ENCODE measurements at regions not wholly inside any gene's neighbourhood (a gene's known extent, or its start where the extent isn't known, plus 50 kb on each side); places are given as distances from the start of the nearest gene placed in this dataset.
A peak's percentile ranks its signal among the peaks of the same experiment; 100 is the strongest.

DNA sequence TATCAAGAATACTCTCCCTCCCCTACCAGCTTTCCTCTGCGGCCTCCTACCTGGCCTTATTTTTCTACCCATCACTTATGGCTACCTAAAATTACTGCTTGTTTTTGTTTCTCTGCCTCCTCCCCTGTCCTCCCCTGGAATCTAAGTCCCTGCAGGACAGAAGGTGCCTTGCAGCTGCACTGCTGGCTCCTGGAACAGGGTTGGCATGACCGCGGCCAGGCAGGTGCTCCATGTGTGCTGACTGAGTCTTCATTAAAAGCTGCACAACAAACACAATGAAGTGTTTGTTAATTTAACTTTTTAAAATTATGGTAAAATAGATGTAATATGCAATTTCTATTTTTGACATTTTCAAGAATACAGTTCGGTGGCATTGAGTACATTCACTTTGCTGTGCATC lies 171.9 kb upstream of the FHL2 start:
- no peak for DNase-seq (ENCODE audit: low spot score)

DNA sequence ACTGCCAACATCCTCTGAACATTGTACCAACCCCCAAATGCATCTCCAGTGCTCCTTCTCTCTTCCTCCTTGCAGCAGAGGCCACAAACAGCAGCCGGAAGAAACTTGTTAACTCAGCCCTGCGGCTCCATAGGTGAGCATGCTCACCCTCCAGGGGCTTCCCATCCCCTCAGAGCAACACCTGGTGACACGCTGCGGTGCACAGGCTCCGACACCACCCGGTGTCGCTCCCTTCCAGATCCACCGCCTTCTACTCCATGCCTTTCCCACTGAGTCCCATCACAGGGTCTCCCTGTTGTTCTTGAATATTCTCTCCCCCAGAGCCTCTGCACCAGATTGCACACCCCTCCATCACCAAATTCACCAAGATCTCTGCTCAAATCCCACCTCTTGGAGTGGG lies 171.5 kb upstream of the FHL2 start:
- DNase-seq (ENCODE audit: low spot score) = no peak

DNA sequence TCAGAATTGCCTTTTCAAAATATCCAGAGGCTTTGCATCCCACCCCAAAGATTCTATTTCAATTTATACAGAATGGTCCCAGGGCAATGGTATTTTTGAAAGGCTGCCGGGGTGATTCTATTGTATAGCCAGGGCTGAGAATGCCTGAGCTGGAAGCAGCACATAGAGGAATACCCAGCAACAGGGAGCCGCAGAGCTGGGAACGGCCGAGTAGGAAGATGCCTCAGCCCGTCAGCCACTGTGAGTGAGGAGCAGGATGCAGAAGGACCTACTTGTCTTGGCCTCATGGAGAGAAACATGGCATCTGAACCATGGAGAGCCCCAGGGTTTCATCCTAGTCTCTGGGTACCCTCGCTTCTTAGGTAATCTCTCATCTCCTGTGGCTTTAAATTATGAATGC lies 170.8 kb upstream of the FHL2 start:
- no peak for DNase-seq (ENCODE audit: low spot score)

DNA sequence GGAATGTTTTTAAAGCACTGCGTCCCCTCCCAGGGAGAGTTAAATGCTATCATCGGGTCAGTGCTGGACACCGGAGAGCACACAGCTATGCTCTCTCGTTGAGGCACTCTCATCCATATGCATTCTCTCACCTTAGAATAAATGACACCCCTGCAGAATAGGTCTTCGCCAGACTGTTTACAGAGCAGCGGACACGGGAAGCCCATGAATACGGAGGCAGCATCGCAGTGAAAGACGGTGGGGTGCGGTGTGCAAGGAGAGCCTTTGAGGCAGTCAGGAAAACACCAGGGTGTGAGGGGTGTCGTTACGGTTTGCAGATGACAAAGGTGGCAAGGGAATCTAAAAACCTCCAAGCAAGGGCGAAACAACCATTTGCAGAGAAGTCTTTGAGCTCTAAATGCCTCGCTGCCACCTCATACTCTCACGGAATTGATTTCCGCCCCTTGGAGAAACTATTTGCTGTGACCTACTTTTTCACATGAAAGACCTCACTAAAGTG lies 169.2 kb upstream of the FHL2 start:
- no peak for DNase-seq (ENCODE audit: low spot score)

DNA sequence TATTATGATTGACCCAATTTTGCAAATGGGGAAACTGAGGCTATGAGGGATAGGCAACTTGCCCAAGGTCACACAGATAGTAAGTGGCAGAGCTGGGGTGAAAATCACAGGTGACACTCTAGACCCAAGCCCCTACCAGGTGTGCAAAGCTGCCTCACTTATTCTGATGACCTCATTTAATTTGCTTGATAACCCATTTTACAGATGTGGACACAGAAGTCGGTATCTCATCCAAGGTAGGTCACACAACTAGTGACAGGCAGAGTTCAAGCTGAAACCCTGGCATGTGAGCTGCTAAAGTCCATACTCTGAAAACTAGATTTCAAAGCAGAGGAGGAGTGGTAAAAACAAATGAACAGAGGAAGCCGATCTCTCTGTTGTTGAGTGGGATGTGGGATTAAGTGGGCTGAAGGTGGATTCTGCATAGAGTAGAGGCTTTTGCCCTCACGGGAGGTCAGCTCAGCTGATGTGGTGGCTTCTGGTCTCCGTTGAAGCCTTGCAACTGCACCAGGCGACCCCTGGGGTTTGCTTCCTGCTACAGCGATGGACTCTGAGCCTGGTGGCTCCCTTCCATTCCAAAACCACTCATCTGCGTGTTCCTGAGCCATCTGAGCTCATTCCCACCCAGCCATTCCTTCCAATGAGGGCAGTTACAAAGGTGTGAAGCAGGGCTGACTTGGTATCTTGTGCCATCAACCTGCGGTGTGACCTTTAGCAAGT lies 164.3 kb upstream of the FHL2 start:
- DNase-seq (ENCODE audit: low spot score) = no peak

DNA sequence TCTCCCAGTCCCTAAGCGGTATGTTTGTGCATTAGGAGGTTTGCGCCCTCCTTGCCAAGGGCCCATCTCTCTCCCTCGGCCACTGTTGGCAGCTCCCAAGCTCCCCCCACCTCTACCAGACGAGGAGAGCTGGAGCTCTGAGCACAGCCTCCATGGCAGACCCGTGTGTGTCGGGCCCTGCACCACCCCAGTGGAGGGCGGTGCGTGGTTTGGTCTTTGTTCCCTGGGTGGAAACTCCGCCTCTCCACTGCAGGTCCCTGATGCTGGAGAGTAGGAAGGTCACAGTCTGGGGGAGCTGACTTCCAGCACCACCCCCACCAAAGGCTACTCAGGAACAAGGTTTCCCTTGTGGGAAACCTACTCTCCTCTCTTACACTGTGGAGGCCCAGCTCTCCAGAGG lies 162.6 kb upstream of the FHL2 start:
- no peak for DNase-seq (ENCODE audit: low spot score)

DNA sequence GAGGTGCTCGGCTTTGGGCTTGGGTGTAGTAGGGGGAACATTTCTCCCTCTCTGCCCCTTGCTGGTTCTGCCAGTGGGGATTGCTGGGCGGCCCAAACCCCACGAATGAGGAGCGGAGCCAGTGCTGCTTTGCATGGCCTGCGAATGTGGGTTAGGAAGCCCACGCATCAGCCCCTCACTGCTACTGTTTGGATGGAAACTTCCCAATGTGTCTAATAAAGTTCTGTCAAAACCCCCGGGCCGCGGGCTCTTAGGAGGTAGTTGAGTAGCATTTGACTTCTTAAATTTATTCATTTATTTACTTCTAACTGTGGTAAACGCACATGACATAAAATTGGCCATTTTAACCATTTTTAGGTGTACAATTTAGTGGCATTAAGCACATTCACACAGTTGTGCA lies 161.3 kb upstream of the FHL2 start:
- no peak for DNase-seq (ENCODE audit: low spot score)

DNA sequence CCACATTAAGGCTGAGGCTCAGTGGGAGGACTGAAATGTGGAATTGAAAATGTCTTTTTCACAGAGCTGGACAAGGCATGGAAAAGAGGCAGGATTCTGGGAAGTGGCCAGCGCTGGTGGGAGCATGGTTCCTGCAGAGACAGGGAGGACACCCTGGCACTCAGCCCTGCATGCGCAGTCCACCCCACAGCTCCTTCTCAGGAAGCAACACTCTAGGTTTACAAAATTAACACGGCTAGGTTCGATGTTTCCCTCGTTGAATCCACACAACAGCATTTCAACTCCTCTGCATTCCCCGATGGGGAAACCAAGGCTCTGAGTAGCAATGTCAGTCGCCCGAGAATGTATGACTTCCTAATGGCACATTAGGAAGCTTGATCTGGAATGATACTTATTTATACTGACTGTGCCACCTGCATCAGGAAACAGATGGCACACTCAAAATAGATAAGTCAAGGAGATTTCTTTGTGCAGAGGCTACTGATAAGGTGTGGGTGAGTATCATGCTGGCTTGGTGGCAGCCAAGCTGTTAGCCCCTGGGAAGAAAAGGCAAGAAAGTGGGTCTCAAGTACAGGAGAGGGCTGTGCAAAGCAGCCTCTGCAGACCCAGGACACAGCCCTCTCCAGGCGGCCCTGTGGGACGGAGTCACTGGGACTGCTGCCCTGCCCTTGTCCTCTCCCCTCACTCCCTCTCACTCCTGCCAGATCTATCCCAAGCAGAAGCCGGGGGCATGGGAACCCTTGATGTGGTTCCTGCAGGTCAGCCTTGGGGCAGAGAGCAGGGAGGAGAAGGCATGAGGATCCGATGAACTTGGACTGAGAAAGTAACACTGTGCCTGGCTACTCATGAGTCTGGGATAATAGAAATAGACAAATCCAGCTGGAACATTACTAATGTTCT lies 158.4 kb upstream of the FHL2 start:
- no peak for DNase-seq (ENCODE audit: low spot score)

DNA sequence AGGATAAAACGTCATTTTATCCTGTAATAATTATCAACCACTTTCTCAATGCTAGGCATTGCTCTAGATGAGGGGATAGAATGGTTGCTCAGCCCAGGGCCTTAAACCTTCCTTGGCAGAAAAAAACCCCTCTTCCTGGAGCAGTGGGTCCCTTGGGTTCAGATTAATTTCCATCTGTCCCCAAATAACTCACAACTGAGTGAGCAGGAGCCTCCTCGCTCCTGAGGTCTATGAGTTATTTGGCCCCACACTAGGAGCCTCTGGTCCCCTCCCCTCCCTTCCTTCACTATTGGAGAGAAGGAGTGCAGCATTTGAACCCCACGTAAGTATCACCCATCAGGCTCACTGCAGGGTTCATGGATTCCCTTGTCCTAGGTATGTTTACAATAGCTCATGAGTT lies 157.5 kb upstream of the FHL2 start:
- DNase-seq (ENCODE audit: low spot score) = no peak

DNA sequence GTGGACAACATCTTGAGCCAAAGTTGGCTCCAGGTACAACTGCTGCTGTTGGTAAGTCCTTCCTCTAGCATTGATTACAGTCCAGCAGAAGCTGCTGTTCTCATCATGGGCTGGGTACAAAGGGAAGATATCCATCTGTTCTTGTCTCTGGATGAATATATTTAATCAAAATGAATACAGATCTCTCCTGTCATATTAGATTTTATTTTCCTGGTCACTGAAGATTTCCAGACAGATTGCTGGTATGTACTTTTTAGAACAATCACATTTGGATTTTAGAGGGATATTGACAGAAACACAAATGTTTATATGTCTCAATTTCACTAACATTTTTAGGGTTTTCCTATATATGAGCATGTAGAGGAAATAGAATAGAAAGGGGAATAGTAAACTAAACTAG lies 155.4 kb upstream of the FHL2 start:
- DNase-seq (ENCODE audit: low spot score) = no peak

DNA sequence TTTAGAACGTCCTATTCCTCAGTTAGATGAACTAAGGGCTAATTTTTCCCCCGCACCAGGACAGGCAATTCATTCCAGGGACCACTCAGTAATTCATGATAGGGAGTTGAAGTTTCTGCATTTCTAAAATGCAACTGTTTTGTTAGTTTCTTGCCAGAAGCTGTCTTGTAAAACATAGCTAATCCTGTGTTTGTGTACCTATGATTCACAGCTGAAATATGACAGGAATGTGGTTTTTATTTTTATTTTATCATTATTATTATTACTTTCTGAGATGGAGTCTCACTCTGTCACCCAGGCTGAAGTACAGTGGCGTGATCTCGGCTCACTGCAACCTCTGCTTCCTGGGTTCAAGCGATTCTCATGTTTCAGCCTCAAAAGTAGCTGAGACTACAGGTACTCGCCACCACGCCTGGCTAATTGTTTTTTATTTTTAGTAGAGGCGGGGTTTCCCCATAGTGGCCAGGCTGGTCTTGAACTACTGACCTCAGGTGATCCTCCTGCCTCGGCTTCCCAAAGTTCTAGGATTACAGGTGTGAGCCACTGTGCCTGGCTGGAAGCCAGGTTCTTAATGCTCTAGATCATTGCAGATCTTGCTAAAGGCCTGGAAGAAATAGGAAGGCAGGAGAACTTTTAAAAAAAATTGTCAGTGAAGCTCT lies 154.8 kb upstream of the FHL2 start:
- DNase-seq (ENCODE audit: low spot score) = no peak

DNA sequence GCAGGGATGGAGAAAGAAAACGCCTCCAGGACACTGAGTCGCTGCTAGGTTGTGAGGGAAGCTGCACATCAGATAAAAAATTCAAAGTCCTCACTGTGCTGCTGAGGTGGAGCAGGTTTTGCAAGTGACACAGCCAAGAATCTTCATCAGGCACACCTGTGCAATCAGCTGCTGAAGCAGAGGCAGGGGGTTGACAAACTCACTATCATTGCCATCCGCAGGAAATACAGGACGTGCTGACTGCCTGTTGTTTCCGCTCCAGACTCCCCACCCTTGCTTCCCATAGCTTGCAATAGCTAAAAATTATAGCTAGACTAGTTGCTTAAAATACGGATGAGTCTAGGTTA lies 147.8 kb upstream of the FHL2 start:
- no peak for DNase-seq (ENCODE audit: low spot score)

DNA sequence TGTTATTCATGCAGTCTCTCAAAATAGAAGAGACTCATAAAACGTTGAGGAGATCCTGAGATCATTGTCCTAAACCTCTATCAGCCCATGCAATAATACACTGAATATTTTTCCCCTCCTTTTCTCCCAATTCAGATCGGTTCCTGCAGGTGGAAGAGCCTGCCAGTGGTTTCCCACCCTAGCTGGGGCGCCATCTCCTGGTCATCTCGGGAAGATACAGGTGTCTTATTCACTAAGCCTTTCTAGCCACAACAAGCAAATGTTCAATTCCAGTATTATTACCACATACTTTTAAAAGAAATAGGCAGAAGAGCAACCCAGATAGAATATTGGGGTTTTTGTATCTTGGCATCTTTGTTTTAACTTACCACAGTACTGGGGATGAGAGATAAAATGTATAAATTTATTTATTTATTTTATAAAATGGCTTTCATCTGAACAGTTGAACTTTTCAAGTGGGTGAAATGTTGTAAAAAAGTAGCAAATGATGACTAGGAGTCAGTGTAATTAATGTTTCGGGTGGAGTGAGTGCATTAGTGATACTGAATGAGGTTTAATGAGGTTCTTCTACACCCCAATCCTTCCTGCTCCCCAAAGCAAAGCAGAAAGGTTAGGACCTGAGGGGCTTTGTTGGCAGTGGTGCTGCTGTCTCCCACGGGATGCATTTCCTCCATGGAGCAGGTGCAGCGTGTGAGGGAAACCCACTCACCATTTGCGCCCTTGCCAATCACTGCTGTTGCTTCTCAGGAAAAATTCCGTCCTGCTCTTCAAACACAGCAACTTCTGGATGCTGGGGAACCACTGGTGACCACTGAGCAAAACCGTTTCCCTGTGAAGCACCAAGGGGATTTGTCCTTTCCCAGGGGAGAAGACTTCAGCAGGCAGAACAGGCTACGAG lies 147.1 kb upstream of the FHL2 start:
- peak; percentile 31 for DNase-seq (ENCODE audit: low spot score)

DNA sequence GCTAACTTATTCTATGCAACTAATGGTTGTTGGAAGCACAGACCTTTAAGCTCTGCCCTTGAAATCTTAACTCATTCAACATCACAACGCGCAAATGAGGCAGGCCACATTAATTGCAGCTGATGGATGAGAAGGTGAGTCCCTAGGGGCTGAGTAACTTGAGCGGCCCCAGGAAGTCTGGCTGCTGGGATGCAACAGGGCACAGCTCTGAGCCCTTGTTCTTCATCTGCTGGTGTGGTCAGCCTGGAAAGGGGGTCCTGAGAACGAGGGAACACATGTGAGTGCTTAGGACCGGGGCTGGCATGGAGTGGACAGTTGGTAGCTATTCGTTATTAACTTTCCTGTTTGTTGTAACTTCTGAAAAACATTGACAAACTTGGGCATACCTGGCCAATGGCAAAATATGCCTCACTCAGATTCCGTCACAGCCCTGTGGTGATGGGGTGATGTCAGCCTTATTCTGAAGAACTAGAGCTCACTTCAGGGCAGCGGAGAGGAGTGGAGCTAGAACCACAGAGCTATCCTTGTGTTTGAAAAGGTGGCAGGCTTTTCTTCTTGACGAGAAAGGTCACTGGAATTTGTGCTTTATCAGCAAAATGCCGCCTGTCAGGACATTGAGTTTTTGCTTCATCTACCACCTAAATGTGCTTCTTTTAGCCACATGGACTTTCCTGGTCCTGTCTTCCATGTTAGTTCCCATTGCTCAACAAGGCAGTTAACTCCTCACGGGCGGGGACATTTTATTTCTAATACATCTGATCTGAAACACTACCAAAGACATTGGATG lies 145.9 kb upstream of the FHL2 start:
- no peak for DNase-seq (ENCODE audit: low spot score)

DNA sequence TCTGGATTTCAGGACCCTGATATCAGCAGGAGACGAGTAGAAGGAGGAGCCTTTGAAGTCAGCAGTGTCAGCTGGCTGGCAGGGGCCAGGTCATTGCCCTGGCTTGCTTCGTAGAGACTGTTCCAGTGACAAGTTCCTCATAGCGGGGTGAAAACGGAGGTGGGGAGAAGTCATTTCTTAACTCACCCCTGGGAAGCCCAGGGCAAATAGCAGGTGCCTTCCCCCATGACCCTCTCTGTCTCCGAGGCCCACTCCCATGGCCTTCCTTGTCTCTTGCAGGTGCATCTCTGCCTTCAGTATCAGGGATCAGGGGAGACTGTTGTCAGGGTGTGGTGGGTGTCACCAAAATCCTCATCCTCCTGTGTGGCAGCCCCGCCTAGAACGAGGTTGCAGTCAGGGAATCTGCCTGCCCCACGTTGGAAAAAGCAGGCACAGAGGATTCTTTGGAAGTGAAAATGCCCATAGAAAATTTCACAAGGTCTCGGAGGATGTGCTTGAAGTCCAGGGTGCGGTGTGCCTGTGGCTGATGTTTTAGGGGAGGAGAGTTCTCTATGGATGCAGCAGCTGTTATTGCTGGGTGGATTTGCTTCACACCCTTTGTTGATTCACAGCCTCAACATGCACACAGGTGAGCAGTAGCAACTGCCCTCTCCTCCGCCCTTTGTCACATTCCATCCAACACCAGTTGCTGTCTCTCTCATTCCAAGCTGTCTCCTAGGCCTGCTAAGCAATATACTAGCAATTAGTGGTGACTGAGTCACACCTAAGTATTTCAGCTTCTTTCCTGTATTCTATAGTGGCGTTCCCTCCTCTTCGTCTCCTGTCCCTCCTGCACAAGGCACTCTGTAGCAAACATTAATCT lies 142.6 kb upstream of the FHL2 start:
- no peak for DNase-seq (ENCODE audit: low spot score)

DNA sequence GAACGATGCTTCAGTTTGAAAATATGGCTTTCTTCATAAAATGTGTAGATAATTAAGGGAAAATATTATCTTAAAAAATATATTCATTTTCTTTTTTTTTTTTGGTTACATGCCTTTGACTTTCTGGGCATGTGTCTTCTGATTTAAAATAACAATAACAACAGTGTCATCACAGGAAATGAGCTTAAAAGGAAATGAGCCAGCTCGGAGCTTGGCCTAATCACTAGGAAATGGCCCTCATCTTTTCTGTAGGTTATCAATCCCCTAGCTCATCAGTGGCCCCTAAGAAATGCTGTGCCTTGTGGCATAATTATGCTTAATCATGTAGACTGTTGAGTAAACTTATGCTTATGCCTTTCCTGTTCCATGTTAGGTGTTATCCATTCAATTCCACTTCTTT lies 141.8 kb upstream of the FHL2 start:
- DNase-seq (ENCODE audit: low spot score) = no peak

DNA sequence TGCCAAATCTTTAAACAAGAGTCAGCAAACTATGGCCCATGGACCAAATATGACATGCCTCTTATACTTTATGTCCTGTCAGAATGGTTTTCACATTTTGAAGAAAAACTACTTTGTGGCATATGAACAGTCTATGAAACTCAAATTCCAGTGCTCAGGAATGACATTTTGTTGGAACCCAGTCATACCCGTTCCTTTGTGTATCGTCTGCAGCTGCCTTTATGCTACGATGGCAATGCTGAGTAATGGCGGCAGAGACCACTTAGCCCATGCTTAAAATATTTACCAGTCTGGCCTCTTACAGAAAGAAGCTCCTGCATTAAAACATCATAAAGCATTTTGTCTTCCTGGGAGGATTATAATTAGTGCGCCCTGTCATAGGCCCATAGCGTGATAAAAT lies 140.5 kb upstream of the FHL2 start:
- DNase-seq (ENCODE audit: low spot score) = no peak

DNA sequence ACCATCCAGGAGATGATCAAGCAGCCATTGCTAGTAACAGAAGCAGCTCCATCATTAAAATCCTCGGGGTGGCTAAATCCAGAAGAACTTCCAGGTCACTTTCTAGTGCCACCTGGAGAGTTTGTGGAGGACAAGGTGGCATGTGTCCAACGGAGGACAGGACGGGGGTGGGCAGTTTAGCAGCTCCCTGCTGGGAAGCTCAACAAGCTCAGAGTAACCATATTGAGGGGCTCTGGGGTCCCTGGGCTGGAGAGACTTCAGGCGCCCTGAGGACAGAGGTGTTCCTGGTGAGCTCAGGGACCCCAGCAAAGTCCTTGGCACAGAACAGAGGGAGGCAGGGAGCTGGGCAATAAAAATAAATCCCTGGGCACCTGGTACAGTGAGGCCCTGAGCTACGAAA lies 140.0 kb upstream of the FHL2 start:
- DNase-seq (ENCODE audit: low spot score) = no peak

DNA sequence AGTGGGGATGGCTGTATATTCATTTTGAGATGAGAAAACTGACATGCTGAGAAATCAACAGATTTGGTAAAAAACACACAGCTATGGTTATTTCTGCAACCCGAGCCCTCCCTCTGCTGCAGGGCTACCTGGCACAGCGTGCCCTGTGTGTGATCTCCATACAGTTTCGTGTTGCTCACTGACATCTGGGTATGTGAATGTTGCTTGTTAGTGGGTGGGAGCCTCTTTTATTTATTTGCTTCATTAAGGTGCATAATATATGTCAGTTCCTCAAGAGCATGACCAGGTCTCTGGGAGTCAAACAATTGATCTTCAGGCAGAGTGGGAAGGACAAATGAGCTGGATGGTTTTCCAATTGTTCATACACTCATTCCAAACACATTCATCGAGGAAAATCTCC lies 139.1 kb upstream of the FHL2 start:
- no peak for DNase-seq (ENCODE audit: low spot score)

DNA sequence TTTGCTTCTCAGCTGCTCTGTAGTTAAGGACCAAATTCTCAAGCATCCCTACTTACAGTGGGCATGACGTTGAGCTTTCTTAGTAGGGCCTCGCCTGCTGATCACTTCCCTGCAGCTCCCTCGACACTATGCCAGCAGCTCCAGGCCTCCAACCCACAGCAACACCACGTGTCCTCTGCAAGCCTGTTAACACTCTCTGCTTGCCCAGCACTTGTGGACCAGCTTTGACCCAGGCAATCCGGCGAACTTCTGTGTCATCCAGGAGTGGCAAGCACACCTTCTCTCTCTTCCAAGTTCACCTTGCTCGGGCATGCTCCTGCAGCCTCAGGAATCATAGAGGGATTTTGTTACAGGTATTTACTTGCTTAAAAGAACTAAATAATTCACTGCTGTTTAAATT lies 138.6 kb upstream of the FHL2 start:
- no peak for DNase-seq (ENCODE audit: low spot score)
